Astrocyte of the spinal cord (primary cell): ENCODE measurements at regions not wholly inside any gene's neighbourhood (a gene's known extent, or its start where the extent isn't known, plus 50 kb on each side); places are given as distances from the start of the nearest gene placed in this dataset.
A peak's percentile ranks its signal among the peaks of the same experiment; 100 is the strongest.

ENCODE experiments used
- DNase-seq: peaks from one replicate; pipeline ENCODE4 v3.0.0; 2011; ENCODE audit warnings: low read depth, low spot score
- H3K4me3 ChIP-seq: 2 replicates; pipeline ENCODE4 v1.5.1; 2011; ENCODE audit warnings: low read depth, mild to moderate bottlenecking, low read length, moderate library complexity
- CTCF ChIP-seq: IDR thresholded peaks from 2 replicates; pipeline ENCODE4 v1.5.1; 2012; ENCODE audit warnings: low read depth, mild to moderate bottlenecking, low read length, inconsistent platforms
- in situ Hi-C: cut with HindIII; loops from 2 replicates; pipeline ENCODE4 v1.10.0; 2017; ENCODE audit warnings: low sequenced_read_pairs

DNA sequence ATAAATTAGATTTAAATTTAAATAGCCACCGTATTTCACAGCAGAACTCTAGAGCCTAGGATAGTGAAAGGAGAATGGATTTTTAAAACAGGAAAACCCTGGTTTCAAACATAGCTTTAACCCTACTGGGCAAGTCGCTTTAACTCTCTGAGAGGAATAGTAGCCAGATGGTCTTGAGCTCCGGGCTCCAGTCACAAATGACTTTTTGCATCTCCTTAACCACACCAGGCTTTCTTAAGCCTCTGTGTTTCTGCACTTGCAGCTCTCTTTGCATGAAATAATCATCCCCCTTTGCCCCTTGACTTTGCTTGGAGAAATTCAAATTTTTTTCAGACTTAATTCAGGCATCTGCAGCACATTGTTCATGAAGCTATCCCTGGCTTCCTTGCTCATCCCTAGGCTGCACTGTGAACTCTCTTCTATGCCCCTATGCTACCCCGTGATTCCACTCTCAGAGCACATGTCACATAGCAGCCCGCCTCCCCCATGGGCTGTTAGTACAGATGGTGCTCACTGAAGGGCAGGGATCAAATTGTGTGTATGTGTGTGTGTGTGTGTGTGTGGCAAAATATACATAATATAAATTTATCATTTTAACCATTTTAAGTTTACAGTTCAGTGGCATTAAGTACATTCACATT lies 68.8 kb upstream of the DAB1 start:
- in situ Hi-C loops, result no loop called here
- no peak for TF ChIP-seq CTCF
- no peak overlapping the region for H3K4me3 ChIP-seq
- DNase-seq, result no peak

GRCh38 chr1:57489358-57490036 lies 65.6 kb upstream of the DAB1 start:
- peak; percentile 88 for DNase-seq

GRCh38 chr1:57485643-57486042 lies 61.8 kb upstream of the DAB1 start:
- TF ChIP-seq CTCF, result no peak
- H3K4me3 ChIP-seq, result no peak overlapping the region
- DNase-seq, result peak; percentile 53
- in situ Hi-C loops, result no loop called here

More at GRCh38 chr1:57489358-57490036, 65.6 kb upstream of the DAB1 start:
- in situ Hi-C loops, result no loop called here
- TF ChIP-seq CTCF, result no peak
- H3K4me3 ChIP-seq, result no peak overlapping the region

DNA sequence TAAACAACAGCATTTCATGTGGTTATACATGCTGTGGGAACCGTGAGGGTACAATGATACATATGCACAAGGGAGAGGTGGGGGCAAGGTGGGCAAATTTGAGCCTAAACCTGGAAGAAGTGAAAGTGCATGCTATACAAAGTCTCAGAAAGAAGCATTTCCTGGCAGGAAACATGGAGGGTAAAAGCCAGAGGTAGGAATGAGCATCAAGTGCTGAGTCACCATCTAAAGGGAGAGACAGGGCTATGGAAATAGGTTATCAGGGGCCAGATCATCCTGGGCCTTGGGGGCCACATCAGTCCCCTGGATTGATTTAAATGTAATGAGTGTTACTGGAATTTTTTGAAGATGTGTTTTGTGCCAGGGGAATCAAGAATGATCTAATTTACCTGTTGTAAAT lies 60.1 kb upstream of the DAB1 start:
- DNase-seq, result no peak
- in situ Hi-C loops, result no loop called here
- no peak for TF ChIP-seq CTCF
- no peak overlapping the region for H3K4me3 ChIP-seq

- no peak for DNase-seq
- no peak overlapping the region for H3K4me3 ChIP-seq
- no peak for TF ChIP-seq CTCF
- in situ Hi-C loops, result no loop called here
These were observed 55.6 kb upstream of the DAB1 start for GRCh38 chr1:57479471-57479870.

DNA sequence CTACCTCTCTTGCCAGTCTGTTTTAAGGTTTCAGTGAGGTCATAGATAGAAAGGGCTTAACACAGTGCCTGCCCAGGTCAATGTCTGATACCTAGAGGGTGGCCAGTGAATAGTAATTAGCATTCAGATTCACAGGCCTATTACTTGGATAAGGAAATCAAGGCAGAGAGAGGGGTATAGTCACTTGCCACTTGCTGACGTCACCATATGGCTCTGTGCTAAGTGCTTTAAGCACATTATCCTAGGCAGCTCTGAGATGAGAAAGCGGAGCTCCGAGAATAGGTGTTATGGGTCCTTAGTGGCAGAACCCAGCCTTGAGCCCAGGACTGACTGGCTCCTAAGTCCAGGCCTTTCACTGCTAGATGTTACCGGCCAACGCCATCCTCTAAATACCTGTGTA lies 51.5 kb upstream of the DAB1 start:
- H3K4me3 ChIP-seq, result no peak overlapping the region
- DNase-seq, result no peak
- in situ Hi-C loops, result no loop called here
- TF ChIP-seq CTCF, result no peak
